ENCODE measurements at regions not wholly inside any gene's neighbourhood (a gene's known extent, or its start where the extent isn't known, plus 50 kb on each side); places are given as distances from the start of the nearest gene placed in this dataset.
"Not testable (repeated sequence)": the region's sequence is repeated elsewhere in the genome, so short reads cannot be mapped to it uniquely, and the experiment has no call there.

DNA sequence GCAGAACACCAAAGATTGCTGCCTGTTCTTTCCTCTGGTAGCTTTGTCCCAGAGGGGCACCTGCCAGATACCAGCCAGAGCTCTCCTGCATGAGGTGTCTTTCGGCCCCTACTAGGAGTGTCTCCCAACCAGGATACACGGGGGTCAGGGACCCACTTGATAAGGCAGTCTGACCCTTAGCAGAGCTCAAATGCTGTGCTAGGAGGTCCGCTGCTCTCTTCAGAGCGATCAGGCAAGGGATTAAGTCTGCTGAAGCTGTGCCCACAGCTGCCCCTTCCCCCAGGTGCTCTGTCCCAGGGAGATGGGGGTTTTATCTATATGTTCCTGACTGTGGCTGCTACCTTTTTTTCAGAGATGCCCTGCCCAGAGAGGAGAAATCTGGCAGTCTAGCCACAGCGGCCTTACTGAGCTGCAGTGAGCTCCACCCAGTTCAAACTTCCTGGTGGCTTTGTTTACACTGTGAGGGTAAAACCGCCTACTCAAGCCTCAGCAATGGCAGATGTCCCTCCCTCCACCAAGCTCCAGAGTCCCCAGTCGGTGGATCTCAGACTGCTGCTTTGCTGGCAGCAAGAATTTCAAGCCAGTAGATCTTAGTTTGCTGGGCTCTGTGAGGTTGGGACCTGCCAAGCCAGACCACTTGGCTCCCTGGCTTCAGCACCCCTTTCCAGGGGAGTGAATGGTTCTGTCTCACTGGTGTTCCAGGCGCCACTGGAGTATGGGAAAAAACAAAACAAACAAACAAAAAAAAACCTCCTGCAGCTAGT lies 52.0 kb upstream of the TMTC2 start:
- not testable (repeated sequence) for DNase-seq (ENCODE audit: low spot score)

DNA sequence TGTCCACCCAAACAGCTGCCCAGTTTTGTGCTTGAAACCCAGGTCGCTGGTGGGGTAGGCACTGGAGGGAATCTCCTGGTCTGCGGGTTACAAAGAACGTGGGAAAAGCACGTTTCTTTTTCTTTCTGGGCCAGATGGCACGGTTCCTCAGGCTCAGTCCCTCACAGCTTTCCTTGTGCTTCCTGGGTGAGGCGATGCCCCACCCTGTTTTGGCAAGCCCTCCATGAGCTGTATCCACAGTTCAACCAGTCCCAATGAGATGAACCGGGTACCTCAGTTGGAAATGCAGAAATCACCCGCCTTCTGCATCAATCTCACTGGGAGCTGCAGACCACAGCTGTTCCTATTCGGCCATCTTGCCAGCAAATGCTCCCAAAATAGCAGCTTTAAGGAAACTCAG lies 51.4 kb upstream of the TMTC2 start:
- no peak for DNase-seq (ENCODE audit: low spot score)

Measured in kidney capillary endothelial cell (primary cell).